Right cardiac atrium (tissue), 5 donors: ENCODE measurements at regions not wholly inside any gene's neighbourhood (a gene's known extent, or its start where the extent isn't known, plus 50 kb on each side); places are given as distances from the start of the nearest gene placed in this dataset.
"Not testable (repeated sequence)": the region's sequence is repeated elsewhere in the genome, so short reads cannot be mapped to it uniquely, and the experiment has no call there.

Experiments used
- ATAC-seq, 2 donors: fragments of 200-7000 bp; cut with Tn5 transposase; one replicate each; pipeline versions ENCODE4 v1.8.0 to v1.9.1; 2020; ENCODE audit warnings: moderate library complexity in 2 of 2, mild to moderate bottlenecking in 1 of 2
- DNase-seq, 3 donors: peaks; one replicate each; pipeline ENCODE4 v3.0.0-alpha.2; 2020
- H3K27ac ChIP-seq: one replicate; pipeline ENCODE4 v1.5.1; 2013; ENCODE audit warnings: mild to moderate bottlenecking, low read length, control low read depth, moderate library complexity
- H3K27me3 ChIP-seq: one replicate; pipeline ENCODE4 v1.6.1; 2013; ENCODE audit not compliant: control insufficient read depth, insufficient read depth
- H3K4me1 ChIP-seq: one replicate; pipeline ENCODE4 v1.6.1; 2013; ENCODE audit warnings: low read length; ENCODE audit not compliant: control insufficient read depth, insufficient read depth
- H3K4me3 ChIP-seq: one replicate; pipeline ENCODE4 v1.5.1; 2013; ENCODE audit warnings: low read length, control low read depth
- H3K9me3 ChIP-seq: one replicate; pipeline ENCODE4 v1.6.1; 2013; ENCODE audit warnings: low read length; ENCODE audit not compliant: control insufficient read depth
- WGBS: extraction: QIAGEN DNeasy Blood & Tissue Kit; methylation state at CpG from one replicate; pipeline ENCODE4 v1.1.7; 2013; 5-methylcytosine and 5-hydroxymethylcytosine counted together
- intact Hi-C, 4 donors: fragments of 100-400 bp; cut with DNase I; formaldehyde crosslinking; loops; one replicate each; pipeline versions ENCODE4 v1.11.0 to v1.14.0; 2022 to 2023
- donor health status: healthy with polysubstance abuse.
- donor health status: DM: no; HTN: yes; CAD: no.
- donor health status: DM: no; HTN: no; CAD: no.
- donor health status: DM: no; HTN: yes; CAD: no; lungs with severe emphysema.
- donor health status: DM: yes; HTN: yes; CAD: no.

DNA sequence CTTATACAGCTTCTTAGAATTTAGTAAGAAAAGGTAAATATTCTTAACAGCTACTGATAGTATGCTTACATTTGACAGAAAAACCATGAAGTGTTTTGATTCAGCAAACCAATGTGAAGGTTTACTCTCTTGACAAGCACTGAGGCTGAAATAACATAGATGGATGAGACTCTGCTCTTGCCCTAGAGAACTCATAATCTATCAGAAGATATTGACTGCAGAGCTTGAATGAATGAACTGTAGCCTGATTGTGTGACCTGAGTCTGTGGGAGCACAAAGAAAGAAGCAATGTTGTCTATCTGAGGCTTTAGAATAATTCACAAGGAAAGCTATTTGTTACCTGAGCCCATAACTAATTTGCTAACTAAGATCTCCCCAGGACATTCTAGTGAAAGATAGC lies 1235.3 kb downstream of the OLFM4 start:
- Histone ChIP-seq H3K27ac (no peak overlapping the region), H3K27me3 (no peaks in the 10 kb centered on the region), H3K4me1 (no peaks in the 10 kb centered on the region), H3K9me3 (no peaks in the 10 kb centered on the region), H3K4me3 (no peak overlapping the region)
- intact Hi-C loops: no loop called here
- ATAC-seq: no peak
- DNase-seq: no peak

DNA sequence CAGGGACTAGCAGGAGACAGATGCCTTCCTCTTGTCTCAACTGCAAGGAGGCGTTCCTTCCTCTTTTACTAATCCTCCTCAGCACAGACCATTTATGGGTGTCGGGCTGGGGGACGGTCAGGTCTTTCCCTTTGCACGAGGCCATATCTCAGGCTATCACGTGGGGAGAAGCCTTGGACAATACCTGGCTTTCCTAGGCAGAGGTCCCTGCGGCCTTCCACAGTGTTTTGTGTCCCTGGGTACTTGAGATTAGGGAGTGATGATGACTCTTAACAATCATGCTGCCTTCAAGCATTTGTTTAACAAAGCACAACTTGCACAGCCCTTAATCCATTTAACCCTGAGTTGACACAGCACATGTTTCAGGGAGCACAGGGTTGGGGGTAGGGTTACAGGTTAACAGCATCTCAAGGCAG lies 1238.6 kb downstream of the OLFM4 start:
- 42% methylated on average over 6 of the region's 6 CpGs for WGBS
- ATAC-seq, H3K4me3 ChIP-seq, H3K4me1 ChIP-seq, H3K27ac ChIP-seq, intact Hi-C loops, H3K27me3 ChIP-seq, H3K9me3 ChIP-seq, DNase-seq: not testable (repeated sequence)

DNA sequence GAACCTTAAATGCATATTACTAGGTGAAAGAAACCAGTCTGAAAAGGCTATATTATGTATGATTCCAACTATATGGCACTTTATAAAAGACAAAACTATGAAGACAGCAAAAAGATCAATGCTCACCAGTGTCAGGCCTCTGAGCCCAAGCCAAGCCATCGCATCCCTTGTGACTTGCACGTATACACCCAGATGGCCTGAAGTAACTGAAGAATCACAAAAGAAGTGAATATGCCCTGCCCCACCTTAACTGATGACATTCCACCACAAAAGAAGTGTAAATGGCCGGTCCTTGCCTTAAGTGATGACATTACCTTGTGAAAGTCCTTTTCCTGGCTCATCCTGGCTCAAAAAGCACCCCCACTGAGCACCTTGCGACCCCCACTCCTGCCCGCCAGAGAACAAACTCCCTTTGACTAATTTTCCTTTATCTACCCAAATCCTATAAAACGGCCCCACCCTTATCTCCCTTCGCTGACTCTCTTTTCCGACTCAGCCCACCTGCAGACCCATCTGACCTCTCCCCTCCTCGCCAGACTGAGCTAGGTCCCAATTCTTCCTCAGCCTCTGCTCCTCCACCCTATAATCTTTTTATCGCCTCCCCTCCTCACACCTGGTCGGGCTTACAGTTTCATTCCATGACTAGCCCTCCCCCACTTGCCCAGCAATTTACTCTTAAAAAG lies 1239.5 kb downstream of the OLFM4 start:
- H3K27ac ChIP-seq, intact Hi-C loops: not testable (repeated sequence)

DNA sequence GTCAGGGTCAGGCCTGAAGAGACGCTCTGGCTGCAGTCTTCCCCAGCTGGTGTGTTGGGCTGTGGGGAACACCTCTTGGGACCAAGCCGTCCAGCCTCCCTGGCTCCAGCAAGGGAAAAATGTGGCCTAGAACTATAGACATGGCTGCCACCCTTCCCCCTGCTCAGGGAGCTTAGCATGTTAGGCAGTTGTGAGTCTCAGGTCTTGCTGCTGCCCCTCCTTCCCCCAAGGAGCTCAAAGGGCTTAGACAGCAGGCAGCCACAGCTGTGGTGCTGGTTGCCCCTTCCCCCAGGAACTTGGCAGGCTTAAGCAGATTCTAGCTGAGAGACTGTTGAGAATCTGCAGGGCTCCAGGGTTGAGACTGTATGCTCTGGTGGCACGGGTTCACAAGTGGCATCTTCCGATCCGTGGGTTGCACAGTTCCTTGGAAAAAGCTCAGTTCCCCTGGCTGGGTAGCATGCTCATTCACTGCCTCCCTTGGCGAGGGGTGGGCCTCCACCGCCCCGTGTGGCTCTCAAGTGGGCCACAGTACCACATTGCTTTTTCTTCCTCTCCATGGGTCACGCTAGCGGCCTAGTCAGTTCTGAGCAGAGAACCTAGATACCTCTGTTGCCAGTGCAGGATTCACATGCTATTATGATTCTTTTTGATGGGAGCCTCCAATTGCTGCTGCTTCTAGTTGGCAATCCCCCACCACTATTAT lies 1258.6 kb downstream of the OLFM4 start:
- DNase-seq (peak in 1 of 3 donors; percentile 11), ATAC-seq (no peak)
- intact Hi-C loops: no loop called here
- Histone ChIP-seq H3K4me3 (no peak overlapping the region), H3K9me3 (no peaks in the 10 kb centered on the region), H3K27me3 (no peaks in the 10 kb centered on the region), H3K27ac (no peak overlapping the region), H3K4me1 (no peaks in the 10 kb centered on the region)
- 91% methylated on average over 10 of the region's 10 CpGs for WGBS

More for the DNA sequence above, 1239.5 kb downstream of the OLFM4 start:
- not testable (repeated sequence) for H3K4me3 ChIP-seq, DNase-seq, H3K9me3 ChIP-seq, H3K27me3 ChIP-seq, H3K4me1 ChIP-seq, ATAC-seq
- 84% methylated on average over 10 of the region's 11 CpGs for WGBS

DNA sequence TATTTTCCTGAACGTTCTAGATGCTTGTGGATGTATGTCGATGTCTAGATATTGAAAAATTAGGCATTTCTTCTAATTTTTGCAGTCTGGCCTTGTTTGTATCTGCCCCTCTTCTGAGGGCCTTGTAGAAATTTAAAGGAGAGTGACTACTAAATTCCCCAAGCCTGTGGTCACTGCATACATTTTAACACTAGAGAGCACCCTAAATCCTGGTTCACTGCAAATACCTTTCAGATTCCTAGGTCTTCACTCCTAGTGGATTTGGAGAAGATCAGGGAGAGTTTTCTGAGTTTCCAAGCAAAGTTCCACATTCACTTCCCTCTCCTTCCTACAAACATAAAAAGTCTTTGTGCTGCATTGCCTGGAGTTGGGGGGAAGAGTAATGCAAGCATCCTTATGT lies 1272.5 kb downstream of the OLFM4 start:
- ATAC-seq (no peak), DNase-seq (no peak)
- Histone ChIP-seq H3K4me1 (no peaks in the 10 kb centered on the region), H3K27ac (no peak overlapping the region), H3K9me3 (no peaks in the 10 kb centered on the region), H3K27me3 (no peaks in the 10 kb centered on the region), H3K4me3 (no peak overlapping the region)
- intact Hi-C loops: no loop called here
- WGBS: 75% methylated on average over 2 of the region's 2 CpGs

DNA sequence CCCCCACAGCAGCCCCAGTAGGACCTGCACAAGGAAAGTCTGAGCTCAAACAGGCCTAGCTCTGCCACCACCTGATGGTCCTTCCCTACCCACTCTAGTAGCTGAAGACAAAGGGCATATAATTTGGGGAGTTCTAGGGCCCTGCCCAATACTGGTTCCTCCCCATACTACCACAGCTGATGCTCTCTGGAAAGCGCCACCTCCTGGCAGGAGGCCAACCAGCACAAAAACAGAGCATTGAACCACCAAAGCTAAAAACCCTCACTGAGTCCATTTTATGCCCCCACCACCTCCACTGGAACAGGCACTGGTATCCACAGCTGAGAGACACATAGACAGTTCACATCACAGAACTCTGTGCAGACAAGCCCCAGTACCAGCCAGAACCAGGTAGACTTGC lies 1276.8 kb downstream of the OLFM4 start:
- Histone ChIP-seq H3K4me1 (no peaks in the 10 kb centered on the region), H3K27me3 (no peaks in the 10 kb centered on the region), H3K9me3 (no peaks in the 10 kb centered on the region), H3K27ac (no peak overlapping the region), H3K4me3 (no peak overlapping the region)
- no peak for DNase-seq
- intact Hi-C loops: no loop called here
- 93% methylated on average over 1 of the region's 1 CpG for WGBS
- no peak for ATAC-seq

DNA sequence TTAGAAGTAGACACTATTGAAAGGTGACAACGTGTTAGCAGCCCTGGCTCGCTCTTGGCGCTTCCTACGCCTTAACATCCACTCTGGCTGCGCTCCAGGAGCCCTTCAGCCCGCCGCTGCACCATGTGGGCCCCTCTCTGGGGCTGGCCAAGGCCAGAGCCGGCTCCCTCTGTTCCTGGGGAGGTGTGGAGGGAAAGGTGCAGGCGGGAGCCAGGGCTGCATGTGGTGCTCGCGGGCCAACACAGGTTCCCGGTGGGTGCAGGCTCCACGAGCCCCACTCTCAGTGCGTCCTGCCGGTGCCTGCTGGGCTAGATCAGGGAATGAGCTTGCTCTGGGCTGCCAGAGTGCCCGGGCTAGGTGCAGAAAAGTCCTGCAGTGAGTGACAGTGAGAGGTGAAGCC lies 1284.3 kb downstream of the OLFM4 start:
- no peak overlapping the region for H3K4me3 ChIP-seq
- WGBS: 78% methylated on average over 16 of the region's 16 CpGs
- H3K9me3 ChIP-seq: no peaks in the 10 kb centered on the region
- H3K4me1 ChIP-seq: no peaks in the 10 kb centered on the region
- H3K27ac ChIP-seq: no peak overlapping the region
- intact Hi-C loops: no loop called here
- ATAC-seq (no peak), DNase-seq (peak in 1 of 3 donors; percentile 29)
- H3K27me3 ChIP-seq: no peaks in the 10 kb centered on the region

DNA sequence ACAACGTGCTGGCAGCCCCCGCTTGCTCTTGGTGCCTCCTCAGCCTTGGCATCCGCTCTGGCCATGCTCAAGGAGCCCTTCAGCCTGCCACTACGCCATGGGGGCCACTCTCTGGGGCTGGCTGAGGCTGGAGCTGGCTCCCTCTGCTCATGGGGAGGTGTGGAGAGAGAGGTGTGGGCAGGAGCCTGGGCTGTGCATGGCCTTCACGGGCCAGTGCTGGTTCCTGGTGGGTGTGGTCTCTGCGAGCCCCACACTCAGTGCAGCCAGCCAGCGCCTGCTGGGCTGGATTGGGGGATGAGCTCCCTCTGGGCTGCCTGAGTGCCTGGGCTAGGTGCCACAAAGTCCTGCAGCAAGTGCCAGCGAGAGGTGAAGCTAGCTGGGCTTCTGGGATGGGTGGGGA lies 1289.1 kb downstream of the OLFM4 start:
- WGBS: 70% methylated on average over 8 of the region's 8 CpGs
- no peak overlapping the region for H3K27ac ChIP-seq
- H3K4me1 ChIP-seq: no peaks in the 10 kb centered on the region
- DNase-seq (peak in 1 of 3 donors; percentile 18), ATAC-seq (peak in 1 of 2 donors; percentile 22)
- no peaks in the 10 kb centered on the region for H3K27me3 ChIP-seq
- no peaks in the 10 kb centered on the region for H3K9me3 ChIP-seq
- H3K4me3 ChIP-seq: no peak overlapping the region
- intact Hi-C loops: no loop called here

DNA sequence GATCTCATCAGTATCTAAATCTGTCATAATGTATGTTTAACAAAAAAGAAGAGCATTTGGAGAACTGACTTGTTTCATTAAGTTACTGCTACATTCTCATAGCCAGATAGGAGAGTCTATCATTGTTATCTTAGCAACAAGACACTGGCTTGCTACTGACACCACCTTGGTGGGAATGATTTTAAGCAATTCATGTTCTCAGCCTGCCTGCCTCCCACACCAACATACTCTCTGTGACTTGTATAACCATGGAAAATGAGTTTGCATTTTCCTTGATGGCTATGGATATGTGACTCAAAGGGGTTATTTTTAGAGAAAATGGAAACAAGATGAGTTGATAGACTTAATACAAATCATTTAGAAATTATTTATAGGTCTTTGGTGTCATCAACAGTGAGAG lies 1308.9 kb downstream of the OLFM4 start:
- ATAC-seq (no peak), DNase-seq (no peak)
- Histone ChIP-seq H3K9me3 (no peaks in the 10 kb centered on the region), H3K27me3 (no peaks in the 10 kb centered on the region), H3K27ac (no peak overlapping the region), H3K4me3 (no peak overlapping the region), H3K4me1 (no peaks in the 10 kb centered on the region)
- intact Hi-C loops: no loop called here

DNA sequence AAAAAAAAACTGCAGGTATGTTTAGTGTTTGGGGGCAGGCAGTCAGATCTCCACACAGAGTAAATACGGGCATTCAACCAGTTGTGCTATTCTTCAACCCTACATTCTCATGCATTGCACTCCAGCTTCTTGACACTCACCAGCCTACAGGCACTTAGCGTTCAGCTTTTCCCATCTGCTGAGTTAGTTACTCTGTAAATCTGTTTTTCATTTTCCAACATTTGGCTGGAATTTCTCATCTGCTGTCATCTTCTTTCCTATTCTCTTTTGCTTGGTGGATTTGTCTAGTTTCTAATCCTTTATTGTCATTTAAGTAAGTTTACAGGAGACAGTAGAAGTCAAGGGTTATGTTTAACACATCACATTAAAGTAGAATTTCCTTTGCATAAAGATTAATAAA lies 1318.9 kb downstream of the OLFM4 start:
- no peaks in the 10 kb centered on the region for H3K27me3 ChIP-seq
- WGBS: 73% methylated on average over 2 of the region's 2 CpGs
- no peaks in the 10 kb centered on the region for H3K9me3 ChIP-seq
- no peaks in the 10 kb centered on the region for H3K4me1 ChIP-seq
- ATAC-seq (no peak), DNase-seq (no peak)
- no peak overlapping the region for H3K27ac ChIP-seq
- no peak overlapping the region for H3K4me3 ChIP-seq
- intact Hi-C loops: no loop called here

DNA sequence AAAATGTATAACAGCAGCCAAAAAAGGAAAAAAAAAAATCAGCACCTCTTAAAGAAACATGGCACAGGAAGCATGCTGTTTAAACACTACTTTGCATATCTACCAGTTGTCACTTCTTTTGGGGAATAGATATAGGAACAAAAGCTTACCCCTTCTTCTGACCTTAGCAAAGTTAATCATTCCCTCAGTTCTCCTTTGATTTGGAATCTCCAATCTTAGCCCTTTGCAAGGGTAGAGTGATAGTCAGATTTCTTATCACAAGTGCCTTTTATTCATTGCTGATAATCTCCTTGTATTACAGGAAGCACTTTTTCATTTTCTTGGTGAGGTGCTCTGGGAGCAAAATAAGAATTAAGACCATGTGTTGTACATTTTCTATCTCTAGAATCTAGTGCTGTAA lies 1327.6 kb downstream of the OLFM4 start:
- intact Hi-C loops: no loop called here
- Histone ChIP-seq H3K9me3 (no peaks in the 10 kb centered on the region), H3K27me3 (no peaks in the 10 kb centered on the region), H3K4me3 (no peak overlapping the region), H3K27ac (no peak overlapping the region), H3K4me1 (no peaks in the 10 kb centered on the region)
- ATAC-seq (no peak), DNase-seq (no peak)

DNA sequence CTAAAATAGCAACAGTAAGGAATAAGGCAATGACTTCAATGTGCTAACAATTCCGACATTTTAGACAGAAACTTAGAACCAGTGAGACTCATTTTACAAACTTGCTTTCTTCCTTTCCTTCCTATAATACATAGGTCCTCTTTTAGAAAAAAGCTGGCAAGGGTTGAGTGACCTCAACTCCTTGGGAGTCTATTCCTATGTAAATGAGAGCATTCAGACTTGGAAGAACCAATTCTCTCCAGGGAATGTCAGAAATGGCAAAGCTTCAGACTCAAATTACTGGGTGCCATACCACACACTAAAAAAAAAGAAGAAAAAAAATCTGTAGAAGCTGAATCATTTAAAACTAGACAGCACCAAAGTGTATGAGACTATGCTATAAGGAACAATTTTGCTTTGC lies 1328.2 kb downstream of the OLFM4 start:
- no peaks in the 10 kb centered on the region for H3K27me3 ChIP-seq
- no peaks in the 10 kb centered on the region for H3K9me3 ChIP-seq
- no peak for DNase-seq
- WGBS: 60% methylated on average over 1 of the region's 1 CpG
- no peak overlapping the region for H3K27ac ChIP-seq
- no peak for ATAC-seq
- intact Hi-C loops: no loop called here
- H3K4me3 ChIP-seq: no peak overlapping the region
- no peaks in the 10 kb centered on the region for H3K4me1 ChIP-seq
